HCT116 (cell line): ENCODE measurements at regions not wholly inside any gene's neighbourhood (a gene's known extent, or its start where the extent isn't known, plus 50 kb on each side); places are given as distances from the start of the nearest gene placed in this dataset.

Experiments used
- EZH2phosphoT487 ChIP-seq: fragments of 200-600 bp; IDR thresholded peaks from 2 replicates; pipeline ENCODE4 v1.6.1; 2018; ENCODE audit warnings: antibody characterized with exemption, borderline replicate concordance
- FOSL1 ChIP-seq: IDR thresholded peaks from 2 replicates; pipeline ENCODE4 v1.6.1; 2012; ENCODE audit warnings: low read depth
- POLR2A ChIP-seq: IDR thresholded peaks from 2 replicates; pipeline ENCODE4 v1.7.0; 2011; ENCODE audit warnings: borderline replicate concordance; ENCODE audit not compliant: insufficient read depth, insufficient read length; ENCODE audit errors: extremely low read depth
- POLR2AphosphoS5 ChIP-seq: IDR thresholded peaks from 2 replicates; pipeline ENCODE4 v1.6.1; 2011; ENCODE audit warnings: mild to moderate bottlenecking, low read depth, low read length, moderate library complexity
- RAD21 ChIP-seq: IDR thresholded peaks from 2 replicates; pipeline ENCODE4 v1.6.1; 2012; ENCODE audit warnings: low read depth, mild to moderate bottlenecking
- YY1 ChIP-seq: IDR thresholded peaks from 2 replicates; pipeline ENCODE4 v1.6.1; 2011; ENCODE audit warnings: low read length, low read depth, moderate library complexity, mild to moderate bottlenecking; ENCODE audit not compliant: insufficient replicate concordance; ENCODE audit errors: extremely low read depth
- TF ChIP-seq, protein P1 (sequence below), 3 experiments: fragments of 200-600 bp in 1 of 3; sonication (generic) in 1 of 3; IDR thresholded peaks in 2 of 3; conservative IDR thresholded peaks in 1 of 3; 2 replicates each; pipeline ENCODE4 v1.5.1; 2012 to 2017; ENCODE audit warnings: low read depth in 2 of 3, low read length in 2 of 3, antibody characterized with exemption in 1 of 3, borderline replicate concordance in 1 of 3, control low read depth in 1 of 3, mild to moderate bottlenecking in 1 of 3, mixed read lengths in 1 of 3, mixed run types in 1 of 3, moderate library complexity in 1 of 3; ENCODE audit not compliant: insufficient read depth in 1 of 3
- TF ChIP-seq, protein P2 (sequence below): IDR thresholded peaks from 2 replicates; pipeline ENCODE4 v1.6.1; 2012
- TF ChIP-seq, protein P3 (sequence below): IDR thresholded peaks from 2 replicates; pipeline ENCODE4 v1.6.1; 2012; ENCODE audit warnings: low read depth

DNA sequence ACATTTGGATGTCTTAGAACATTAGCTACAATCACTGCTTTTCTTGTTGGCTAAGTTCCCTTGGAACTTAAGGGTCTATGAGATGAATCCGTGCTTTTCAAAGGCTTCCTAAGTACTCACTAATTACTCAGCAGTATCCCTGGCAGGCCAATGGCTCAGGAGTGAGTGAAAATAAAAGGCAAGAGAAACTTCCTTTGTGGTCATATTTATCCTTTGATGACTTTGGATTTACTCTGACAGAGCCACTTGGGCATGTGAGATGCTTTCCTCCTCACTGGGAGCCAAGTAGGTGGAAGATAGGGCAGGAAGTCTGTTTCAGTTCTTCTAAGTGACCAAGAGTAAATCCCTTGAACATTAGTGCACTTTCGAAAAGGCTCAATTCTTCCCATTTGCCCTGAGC, 224.3 kb upstream of the FOXA2 start:
- TF ChIP-seq, protein P1, sequence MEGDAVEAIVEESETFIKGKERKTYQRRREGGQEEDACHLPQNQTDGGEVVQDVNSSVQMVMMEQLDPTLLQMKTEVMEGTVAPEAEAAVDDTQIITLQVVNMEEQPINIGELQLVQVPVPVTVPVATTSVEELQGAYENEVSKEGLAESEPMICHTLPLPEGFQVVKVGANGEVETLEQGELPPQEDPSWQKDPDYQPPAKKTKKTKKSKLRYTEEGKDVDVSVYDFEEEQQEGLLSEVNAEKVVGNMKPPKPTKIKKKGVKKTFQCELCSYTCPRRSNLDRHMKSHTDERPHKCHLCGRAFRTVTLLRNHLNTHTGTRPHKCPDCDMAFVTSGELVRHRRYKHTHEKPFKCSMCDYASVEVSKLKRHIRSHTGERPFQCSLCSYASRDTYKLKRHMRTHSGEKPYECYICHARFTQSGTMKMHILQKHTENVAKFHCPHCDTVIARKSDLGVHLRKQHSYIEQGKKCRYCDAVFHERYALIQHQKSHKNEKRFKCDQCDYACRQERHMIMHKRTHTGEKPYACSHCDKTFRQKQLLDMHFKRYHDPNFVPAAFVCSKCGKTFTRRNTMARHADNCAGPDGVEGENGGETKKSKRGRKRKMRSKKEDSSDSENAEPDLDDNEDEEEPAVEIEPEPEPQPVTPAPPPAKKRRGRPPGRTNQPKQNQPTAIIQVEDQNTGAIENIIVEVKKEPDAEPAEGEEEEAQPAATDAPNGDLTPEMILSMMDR (IDR thresholded peaks at IDR 0.05 in 2 of 3, conservative IDR thresholded peaks at IDR 0.05 in 1 of 3; ENCODE audit: borderline replicate concordance in 1 of 3, insufficient read depth in 1 of 3, low read depth in 2 of 3, low read length in 2 of 3), result no peak
- TF ChIP-seq FOSL1, result no peak
- TF ChIP-seq, protein P2, sequence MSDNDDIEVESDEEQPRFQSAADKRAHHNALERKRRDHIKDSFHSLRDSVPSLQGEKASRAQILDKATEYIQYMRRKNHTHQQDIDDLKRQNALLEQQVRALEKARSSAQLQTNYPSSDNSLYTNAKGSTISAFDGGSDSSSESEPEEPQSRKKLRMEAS, result no peak
- TF ChIP-seq POLR2A, result no peak
- no peak for TF ChIP-seq EZH2phosphoT487
- no peak for TF ChIP-seq YY1
- no peak for TF ChIP-seq POLR2AphosphoS5
- TF ChIP-seq RAD21, result no peak
- TF ChIP-seq, protein P3, sequence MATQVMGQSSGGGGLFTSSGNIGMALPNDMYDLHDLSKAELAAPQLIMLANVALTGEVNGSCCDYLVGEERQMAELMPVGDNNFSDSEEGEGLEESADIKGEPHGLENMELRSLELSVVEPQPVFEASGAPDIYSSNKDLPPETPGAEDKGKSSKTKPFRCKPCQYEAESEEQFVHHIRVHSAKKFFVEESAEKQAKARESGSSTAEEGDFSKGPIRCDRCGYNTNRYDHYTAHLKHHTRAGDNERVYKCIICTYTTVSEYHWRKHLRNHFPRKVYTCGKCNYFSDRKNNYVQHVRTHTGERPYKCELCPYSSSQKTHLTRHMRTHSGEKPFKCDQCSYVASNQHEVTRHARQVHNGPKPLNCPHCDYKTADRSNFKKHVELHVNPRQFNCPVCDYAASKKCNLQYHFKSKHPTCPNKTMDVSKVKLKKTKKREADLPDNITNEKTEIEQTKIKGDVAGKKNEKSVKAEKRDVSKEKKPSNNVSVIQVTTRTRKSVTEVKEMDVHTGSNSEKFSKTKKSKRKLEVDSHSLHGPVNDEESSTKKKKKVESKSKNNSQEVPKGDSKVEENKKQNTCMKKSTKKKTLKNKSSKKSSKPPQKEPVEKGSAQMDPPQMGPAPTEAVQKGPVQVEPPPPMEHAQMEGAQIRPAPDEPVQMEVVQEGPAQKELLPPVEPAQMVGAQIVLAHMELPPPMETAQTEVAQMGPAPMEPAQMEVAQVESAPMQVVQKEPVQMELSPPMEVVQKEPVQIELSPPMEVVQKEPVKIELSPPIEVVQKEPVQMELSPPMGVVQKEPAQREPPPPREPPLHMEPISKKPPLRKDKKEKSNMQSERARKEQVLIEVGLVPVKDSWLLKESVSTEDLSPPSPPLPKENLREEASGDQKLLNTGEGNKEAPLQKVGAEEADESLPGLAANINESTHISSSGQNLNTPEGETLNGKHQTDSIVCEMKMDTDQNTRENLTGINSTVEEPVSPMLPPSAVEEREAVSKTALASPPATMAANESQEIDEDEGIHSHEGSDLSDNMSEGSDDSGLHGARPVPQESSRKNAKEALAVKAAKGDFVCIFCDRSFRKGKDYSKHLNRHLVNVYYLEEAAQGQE, result no peak
